AG04450 (cell line): ENCODE measurements at regions not wholly inside any gene's neighbourhood (a gene's known extent, or its start where the extent isn't known, plus 50 kb on each side); places are given as distances from the start of the nearest gene placed in this dataset.

Source experiments
- CTCF ChIA-PET: fragments of 300-600, 350-600 bp; formaldehyde crosslinking; extraction: SDS; loops from one replicate; lab custom pipeline; 2022; ENCODE audit warnings: antibody characterized with exemption, inconsistent platforms; lab: Charles Lee
- POLR2A ChIA-PET: fragments of 350-600 bp; formaldehyde crosslinking; extraction: SDS; loops from one replicate; lab custom pipeline; 2021; ENCODE audit warnings: antibody characterized with exemption, inconsistent platforms; lab: Yijun Ruan, JAX
- DNase-seq: peaks from one replicate; pipeline ENCODE4 v3.0.0-alpha.2; 2011; ENCODE audit warnings: low read depth, low spot score
- H3K27ac ChIP-seq: one replicate; pipeline ENCODE4 v1.5.1; 2012; ENCODE audit warnings: low read depth, low read length, control low read depth
- H3K27me3 ChIP-seq: one replicate; pipeline ENCODE4 v1.6.0; 2012; ENCODE audit warnings: low read length; ENCODE audit not compliant: control insufficient read depth, insufficient read depth
- H3K4me3 ChIP-seq: 2 replicates; pipeline ENCODE4 v1.5.1; 2011; ENCODE audit warnings: mild to moderate bottlenecking, low read depth, low read length, control low read depth
- H3K9me3 ChIP-seq: 2 replicates; pipeline ENCODE4 v1.5.1; 2012; ENCODE audit warnings: low read length; ENCODE audit not compliant: control insufficient read depth, insufficient read depth
- CTCF ChIP-seq: IDR thresholded peaks from 2 replicates; pipeline ENCODE4 v1.5.1; 2011; ENCODE audit warnings: low read depth, low read length, control low read depth, inconsistent platforms

- ChIA-PET CTCF (no interaction called here), POLR2A (no interaction called here)
- TF ChIP-seq CTCF, result no peak
Observed at GRCh38 chr3:173275740-173276139, 121.8 kb upstream of the NLGN1 start.

GRCh38 chr3:173273838-173274237 is 123.7 kb upstream of the NLGN1 start:
- CTCF ChIA-PET, result no interaction called here
- no peak overlapping the region for H3K4me3 ChIP-seq
- H3K27me3 ChIP-seq, result no peaks in the 10 kb centered on the region
- peaks cover 6% of the 10 kb centered on the region for H3K9me3 ChIP-seq
- no peak for DNase-seq
- TF ChIP-seq CTCF, result no peak
- no peak overlapping the region for H3K27ac ChIP-seq
- POLR2A ChIA-PET, result no interaction called here

More at GRCh38 chr3:173275740-173276139, 121.8 kb upstream of the NLGN1 start:
- no peak for DNase-seq
- Histone ChIP-seq H3K27ac (no peak overlapping the region), H3K4me3 (no peak overlapping the region), H3K9me3 (peaks cover 6% of the 10 kb centered on the region), H3K27me3 (no peaks in the 10 kb centered on the region)

GRCh38 chr3:173268781-173269180 is 127.7 kb upstream of the SPATA16 start:
- Histone ChIP-seq H3K9me3 (no peaks in the 10 kb centered on the region), H3K4me3 (no peak overlapping the region), H3K27me3 (no peaks in the 10 kb centered on the region), H3K27ac (no peak overlapping the region)
- CTCF ChIA-PET, result no interaction called here
- POLR2A ChIA-PET, result no interaction called here
- DNase-seq, result no peak
- no peak for TF ChIP-seq CTCF

DNA sequence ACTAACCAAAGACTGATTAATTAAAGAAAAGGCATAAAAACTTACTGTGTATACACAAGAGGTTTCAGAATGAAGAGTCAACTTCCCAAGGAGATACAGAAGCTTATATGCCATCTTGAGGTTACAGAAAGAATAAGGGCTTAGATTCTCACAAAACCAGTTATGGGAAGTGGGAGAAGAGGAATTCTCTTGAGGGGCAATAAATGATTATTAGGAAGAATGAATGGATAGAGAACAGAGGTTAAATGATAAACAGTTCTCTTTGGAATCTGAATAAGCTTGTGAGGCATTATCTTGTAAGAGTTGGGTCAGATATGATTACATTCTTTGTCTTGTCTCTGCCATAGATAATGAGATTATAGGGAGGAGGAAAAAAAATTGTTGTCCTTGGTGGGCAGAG is 126.7 kb upstream of the SPATA16 start:
- TF ChIP-seq CTCF, result no peak
- Histone ChIP-seq H3K9me3 (no peaks in the 10 kb centered on the region), H3K27ac (no peak overlapping the region), H3K4me3 (no peak overlapping the region), H3K27me3 (no peaks in the 10 kb centered on the region)
- POLR2A ChIA-PET, result no interaction called here
- DNase-seq, result no peak
- CTCF ChIA-PET, result no interaction called here

GRCh38 chr3:173266441-173266840 is 125.4 kb upstream of the SPATA16 start:
- no peak overlapping the region for H3K4me3 ChIP-seq
- POLR2A ChIA-PET, result no interaction called here
- no peak for DNase-seq
- no peak overlapping the region for H3K27ac ChIP-seq
- CTCF ChIA-PET, result no interaction called here
- H3K9me3 ChIP-seq, result no peaks in the 10 kb centered on the region
- no peak for TF ChIP-seq CTCF
- no peaks in the 10 kb centered on the region for H3K27me3 ChIP-seq
